Kidney (tissue), 13 donors: ENCODE measurements at regions not wholly inside any gene's neighbourhood (a gene's known extent, or its start where the extent isn't known, plus 50 kb on each side); places are given as distances from the start of the nearest gene placed in this dataset.

Experiments
- DNase-seq, 5 donors: peaks; one replicate each; pipeline ENCODE4 v3.0.0-alpha.2; 2013 to 2020
- FAIRE-seq: peaks from 2 replicates; lab custom pipeline; 2012; peaks lifted over from hg19 to GRCh38; lab: Jason Lieb, UNC
- H3K27ac ChIP-seq, 2 donors: one replicate each; pipeline ENCODE4 v1.7.0; 2013; ENCODE audit warnings: low read depth in 2 of 2, low read length in 2 of 2, inconsistent platforms in 1 of 2
- H3K27me3 ChIP-seq: one replicate; pipeline ENCODE4 v1.7.1; 2013; ENCODE audit warnings: low read length, inconsistent platforms; ENCODE audit not compliant: control insufficient read depth, insufficient read depth
- H3K36me3 ChIP-seq, 3 donors: one replicate each; pipeline versions ENCODE4 v1.7.0 to v1.7.1; 2013; ENCODE audit warnings: low read length in 3 of 3, control low read depth in 1 of 3, inconsistent platforms in 1 of 3; ENCODE audit not compliant: insufficient read depth in 3 of 3, control insufficient read depth in 2 of 3
- H3K4me1 ChIP-seq, 3 donors: one replicate each; pipeline versions ENCODE4 v1.7.0 to v1.7.1; 2013; ENCODE audit warnings: low read length in 3 of 3, inconsistent platforms in 1 of 3, low read depth in 1 of 3; ENCODE audit not compliant: control insufficient read depth in 2 of 3, insufficient read depth in 2 of 3
- H3K4me3 ChIP-seq, 3 donors: one replicate each; pipeline versions ENCODE4 v1.7.0 to v1.8.1; 2013; ENCODE audit warnings: low read length in 3 of 3, control low read depth in 1 of 3, inconsistent platforms in 1 of 3
- H3K9ac ChIP-seq, 3 donors: one replicate each; pipeline versions ENCODE4 v1.7.0 to v1.7.1; 2013; ENCODE audit warnings: low read length in 3 of 3, control low read depth in 1 of 3, inconsistent platforms in 1 of 3
- H3K9me3 ChIP-seq, 3 donors: one replicate each; pipeline versions ENCODE4 v1.7.0 to v1.7.1; 2013; ENCODE audit warnings: low read length in 3 of 3, control low read depth in 1 of 3, inconsistent platforms in 1 of 3; ENCODE audit not compliant: control insufficient read depth in 2 of 3, insufficient read depth in 1 of 3
- intact Hi-C: fragments of 100-400 bp; cut with DNase I; formaldehyde crosslinking; loops from one replicate; pipeline ENCODE4 v1.11.1; 2022
- TF ChIP-seq, protein P1 (sequence below): IDR thresholded peaks from 3 replicates; pipeline ENCODE4 v1.5.1; 2012; ENCODE audit warnings: mild to moderate bottlenecking, moderate library complexity, borderline replicate concordance; ENCODE audit not compliant: insufficient read depth; ENCODE audit errors: extremely low read depth
- donor health status: control.
- donor health status: control.
- donor health status: control.
- donor health status: control.
- donor health status: control.
- donor health status: DM: yes; HTN: yes; CAD: no.
- donor health status: Normal renal cell carcinoma (clear cell type).

- FAIRE-seq (no peak), DNase-seq (no peak)
- Histone ChIP-seq H3K4me3 (no peak overlapping the region), H3K27ac (no peak overlapping the region), H3K27me3 (no peaks in the 10 kb centered on the region), H3K4me1 (peaks cover 0 to 10% (median 5%) of the 10 kb centered on the region in 3 donors), H3K9me3 (no peaks in the 10 kb centered on the region), H3K36me3 (no peaks in the 10 kb centered on the region), H3K9ac (no peak overlapping the region)
- TF ChIP-seq, protein P1, sequence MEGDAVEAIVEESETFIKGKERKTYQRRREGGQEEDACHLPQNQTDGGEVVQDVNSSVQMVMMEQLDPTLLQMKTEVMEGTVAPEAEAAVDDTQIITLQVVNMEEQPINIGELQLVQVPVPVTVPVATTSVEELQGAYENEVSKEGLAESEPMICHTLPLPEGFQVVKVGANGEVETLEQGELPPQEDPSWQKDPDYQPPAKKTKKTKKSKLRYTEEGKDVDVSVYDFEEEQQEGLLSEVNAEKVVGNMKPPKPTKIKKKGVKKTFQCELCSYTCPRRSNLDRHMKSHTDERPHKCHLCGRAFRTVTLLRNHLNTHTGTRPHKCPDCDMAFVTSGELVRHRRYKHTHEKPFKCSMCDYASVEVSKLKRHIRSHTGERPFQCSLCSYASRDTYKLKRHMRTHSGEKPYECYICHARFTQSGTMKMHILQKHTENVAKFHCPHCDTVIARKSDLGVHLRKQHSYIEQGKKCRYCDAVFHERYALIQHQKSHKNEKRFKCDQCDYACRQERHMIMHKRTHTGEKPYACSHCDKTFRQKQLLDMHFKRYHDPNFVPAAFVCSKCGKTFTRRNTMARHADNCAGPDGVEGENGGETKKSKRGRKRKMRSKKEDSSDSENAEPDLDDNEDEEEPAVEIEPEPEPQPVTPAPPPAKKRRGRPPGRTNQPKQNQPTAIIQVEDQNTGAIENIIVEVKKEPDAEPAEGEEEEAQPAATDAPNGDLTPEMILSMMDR: no peak
- intact Hi-C loops: no loop called here
Measured at GRCh38 chr6:21739838-21740237, 146.3 kb downstream of the SOX4 start.

- Histone ChIP-seq H3K9ac (no peak overlapping the region), H3K9me3 (no peaks in the 10 kb centered on the region), H3K36me3 (no peaks in the 10 kb centered on the region), H3K4me1 (peaks cover 0 to 10% (median 5%) of the 10 kb centered on the region in 3 donors), H3K27me3 (no peaks in the 10 kb centered on the region), H3K27ac (no peak overlapping the region), H3K4me3 (no peak overlapping the region)
- peak in 2 of 5 donors; percentile 64 to 73 for DNase-seq
- intact Hi-C loops: no loop called here
- TF ChIP-seq, protein P1: no peak
- FAIRE-seq: no peak
Measured at GRCh38 chr6:21740376-21741124, 147.0 kb downstream of the SOX4 start.

DNA sequence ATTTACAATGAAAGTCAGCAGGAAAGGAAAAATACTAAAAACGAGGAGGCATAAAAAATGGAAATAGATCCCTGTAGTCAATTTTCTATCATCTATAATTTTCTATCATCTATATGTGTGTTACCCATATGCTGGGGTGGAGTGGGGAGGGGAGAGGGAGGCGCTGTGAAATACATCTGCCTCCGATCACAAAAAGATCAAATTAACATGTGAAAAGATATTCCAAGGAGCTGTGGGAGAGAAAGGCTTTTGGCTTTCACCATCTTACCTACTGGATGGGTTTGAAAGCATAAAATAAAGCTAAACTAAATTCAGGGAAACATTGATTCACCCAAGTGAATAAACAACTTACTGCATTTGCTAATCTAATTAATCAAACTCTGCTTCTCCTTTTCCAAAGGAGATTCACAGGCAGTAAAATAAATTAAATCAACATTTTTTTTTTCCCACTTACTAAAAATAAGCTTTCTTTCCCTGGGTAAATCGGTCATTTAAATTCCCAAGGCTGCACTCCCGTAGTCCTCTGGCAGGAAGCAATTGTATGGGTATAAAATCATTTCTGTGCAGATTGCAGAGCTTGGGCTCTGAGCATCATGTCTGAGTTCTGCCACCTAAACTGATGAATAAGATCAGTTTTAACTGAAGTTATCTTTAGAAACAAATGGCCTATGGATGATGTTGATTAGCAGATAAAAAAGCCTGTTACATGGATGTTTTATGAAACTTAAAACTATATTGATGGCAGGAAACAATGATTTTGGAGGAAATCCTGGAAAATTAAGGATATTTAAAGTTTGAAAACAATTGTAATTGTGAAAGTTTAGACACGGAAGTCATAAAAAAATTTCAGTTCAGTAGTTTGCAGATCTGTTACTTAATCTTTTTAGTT, 147.9 kb downstream of the SOX4 start:
- Histone ChIP-seq H3K4me1 (peaks cover 0 to 10% (median 5%) of the 10 kb centered on the region in 3 donors), H3K27me3 (no peaks in the 10 kb centered on the region), H3K36me3 (no peaks in the 10 kb centered on the region), H3K9ac (no peak overlapping the region), H3K27ac (no peak overlapping the region), H3K9me3 (no peaks in the 10 kb centered on the region), H3K4me3 (no peak overlapping the region)
- FAIRE-seq: no peak
- DNase-seq: peak in 2 of 5 donors; percentile 43 to 48
- TF ChIP-seq, protein P1: no peak
- intact Hi-C loops: no loop called here
